PFSK-1 (cell line): ENCODE measurements at regions not wholly inside any gene's neighbourhood (a gene's known extent, or its start where the extent isn't known, plus 50 kb on each side); places are given as distances from the start of the nearest gene placed in this dataset.

ENCODE experiments used
- FOXP2 ChIP-seq: optimal IDR thresholded peaks from 2 replicates; pipeline ENCODE3; 2011; ENCODE audit warnings: borderline replicate concordance, control low read depth, inconsistent platforms; ENCODE audit not compliant: insufficient read depth; ENCODE audit errors: extremely low read length, extremely low read depth
- POLR2AphosphoS5 ChIP-seq: IDR thresholded peaks from 2 replicates; pipeline ENCODE4 v1.6.1; 2012; ENCODE audit warnings: low read depth, mild to moderate bottlenecking, control low read depth, low read length, moderate library complexity
- REST ChIP-seq, 2 experiments: IDR thresholded peaks; 2 replicates each; pipeline versions ENCODE4 v1.6.1 to v1.8.0; 2011 to 2012; ENCODE audit warnings: low read depth in 2 of 2, low read length in 2 of 2, control low read depth in 1 of 2, inconsistent platforms in 1 of 2, mild to moderate bottlenecking in 1 of 2, moderate library complexity in 1 of 2; ENCODE audit not compliant: insufficient read depth in 1 of 2
- SIN3A ChIP-seq: IDR thresholded peaks from 2 replicates; pipeline ENCODE4 v1.6.1; 2012; ENCODE audit warnings: mild to moderate bottlenecking, low read length, moderate library complexity, borderline replicate concordance; ENCODE audit not compliant: insufficient read depth
- TAF1 ChIP-seq: IDR thresholded peaks from 2 replicates; pipeline ENCODE4 v1.6.1; 2012; ENCODE audit warnings: low read length, control low read depth, borderline replicate concordance; ENCODE audit not compliant: insufficient read depth

GRCh38 chr20:12210591-12210990 is 292.9 kb downstream of the BTBD3 start:
- TF ChIP-seq FOXP2 (no peak), TAF1 (no peak), POLR2AphosphoS5 (no peak), SIN3A (no peak), REST (IDR thresholded peaks at IDR 0.05; ENCODE audit: insufficient read depth in 1 of 2, low read depth in 2 of 2, low read length in 2 of 2) (no peak)

- TF ChIP-seq SIN3A = no peak
- TF ChIP-seq REST (IDR thresholded peaks at IDR 0.05; ENCODE audit: insufficient read depth in 1 of 2, low read depth in 2 of 2, low read length in 2 of 2) = no peak
- no peak for TF ChIP-seq FOXP2
- TF ChIP-seq POLR2AphosphoS5 = no peak
- no peak for TF ChIP-seq TAF1
These were observed 293.7 kb downstream of the BTBD3 start for GRCh38 chr20:12211361-12211760.

GRCh38 chr20:12217382-12217781 is 299.7 kb downstream of the BTBD3 start:
- TF ChIP-seq POLR2AphosphoS5 (no peak), TAF1 (no peak), REST (IDR thresholded peaks at IDR 0.05; ENCODE audit: insufficient read depth in 1 of 2, low read depth in 2 of 2, low read length in 2 of 2) (no peak), SIN3A (no peak), FOXP2 (no peak)

GRCh38 chr20:12219798-12220197 is 302.1 kb downstream of the BTBD3 start:
- TF ChIP-seq POLR2AphosphoS5 (no peak), SIN3A (no peak), REST (IDR thresholded peaks at IDR 0.05; ENCODE audit: insufficient read depth in 1 of 2, low read depth in 2 of 2, low read length in 2 of 2) (no peak), TAF1 (no peak), FOXP2 (no peak)

- no peak for TF ChIP-seq FOXP2
- no peak for TF ChIP-seq TAF1
- no peak for TF ChIP-seq REST (IDR thresholded peaks at IDR 0.05; ENCODE audit: insufficient read depth in 1 of 2, low read depth in 2 of 2, low read length in 2 of 2)
- TF ChIP-seq SIN3A = no peak
- no peak for TF ChIP-seq POLR2AphosphoS5
These were observed 305.4 kb downstream of the BTBD3 start for GRCh38 chr20:12223057-12223456.
